ENCODE measurements at regions not wholly inside any gene's neighbourhood (a gene's known extent, or its start where the extent isn't known, plus 50 kb on each side); places are given as distances from the start of the nearest gene placed in this dataset.

GRCh38 chr11:103842191-103842590, 194.2 kb upstream of the DDI1 start (continued):
- TF ChIP-seq ZBTB44 (tag by site-specific recombination; IDR thresholded peaks at IDR 0.05): no peak
- no peak for TF ChIP-seq ZNF366 (tag by site-specific recombination; conservative IDR thresholded peaks at IDR 0.05)

- Histone ChIP-seq H3K4me3 (ENCODE audit: low read depth, low read length) (no peak overlapping the region), H3K27ac (ENCODE audit: extremely low read depth, low read depth, low read length) (no peak overlapping the region), H3K4me1 (ENCODE audit: control insufficient read depth, insufficient read depth, low read length) (no peaks in the 10 kb centered on the region), H3K36me3 (ENCODE audit: control insufficient read depth in 2 of 2, insufficient read depth in 1 of 2, low read length in 2 of 2) (no peaks in the 10 kb centered on the region), H3K9me3 (ENCODE audit: control insufficient read depth, insufficient read depth, low read depth, low read length) (no peaks in the 10 kb centered on the region)
- TF ChIP-seq KLF10 (tag by site-specific recombination; IDR thresholded peaks at IDR 0.05) (no peak), FEZF1 (tag by site-specific recombination; IDR thresholded peaks at IDR 0.05) (no peak), ZNF558 (tag by site-specific recombination; IDR thresholded peaks at IDR 0.05) (no peak), ZNF830 (tag by site-specific recombination; IDR thresholded peaks at IDR 0.05; ENCODE audit: low read depth) (no peak), ZNF791 (tag by site-specific recombination; IDR thresholded peaks at IDR 0.05) (no peak), ZNF16 (tag by site-specific recombination; IDR thresholded peaks at IDR 0.05; ENCODE audit: low read depth) (no peak), PATZ1 (tag by site-specific recombination; IDR thresholded peaks at IDR 0.05) (no peak), MZF1 (tag by site-specific recombination; IDR thresholded peaks at IDR 0.05; ENCODE audit: borderline replicate concordance) (no peak), ZNF843 (tag by site-specific recombination; IDR thresholded peaks at IDR 0.05) (no peak), BCL11B (tag by site-specific recombination; IDR thresholded peaks at IDR 0.05; ENCODE audit: low read depth) (no peak), PRDM6 (tag by site-specific recombination; IDR thresholded peaks at IDR 0.05) (no peak), TRIM28 (IDR thresholded peaks at IDR 0.05; ENCODE audit: borderline replicate concordance, low read length) (no peak), ZBTB20 (tag by site-specific recombination; IDR thresholded peaks at IDR 0.05) (no peak), GLIS1 (tag by site-specific recombination; IDR thresholded peaks at IDR 0.05) (no peak), ZNF155 (tag by site-specific recombination; IDR thresholded peaks at IDR 0.05) (no peak), ZNF549 (tag by site-specific recombination; IDR thresholded peaks at IDR 0.05) (no peak), ZNF175 (tag by site-specific recombination; IDR thresholded peaks at IDR 0.05) (no peak)
- CTCF ChIA-PET: no interaction called here
- POLR2A ChIA-PET: no interaction called here
Observed at GRCh38 chr11:103842795-103843194, 193.6 kb upstream of the DDI1 start.

Data from HEK293 (cell line).